HEK293T (cell line): ENCODE measurements at regions not wholly inside any gene's neighbourhood (a gene's known extent, or its start where the extent isn't known, plus 50 kb on each side); places are given as distances from the start of the nearest gene placed in this dataset.

Experiments used
- CTCF ChIA-PET: fragments of 350-600 bp; formaldehyde crosslinking; extraction: SDS; loops from one replicate; lab custom pipeline; 2021; ENCODE audit warnings: antibody characterized with exemption, inconsistent platforms; lab: Yijun Ruan, JAX
- POLR2A ChIA-PET: fragments of 350-600 bp; formaldehyde crosslinking; extraction: SDS; loops from one replicate; lab custom pipeline; 2020; ENCODE audit warnings: antibody characterized with exemption, inconsistent platforms; lab: Yijun Ruan, JAX
- DNase-seq: peaks from one replicate; pipeline ENCODE4 v3.0.0; 2012; ENCODE audit warnings: mixed read lengths; ENCODE audit errors: extremely low spot score
- ARNT ChIP-seq: fragments of 450-650 bp; IDR thresholded peaks from 2 replicates; pipeline ENCODE4 v1.6.1; 2017; ENCODE audit warnings: mild to moderate bottlenecking
- BHLHE40 ChIP-seq: fragments of 450-650 bp; IDR thresholded peaks from 2 replicates; pipeline ENCODE4 v1.6.1; 2016; ENCODE audit warnings: mild to moderate bottlenecking, moderate library complexity, borderline replicate concordance
- CTBP1 ChIP-seq: fragments of 450-650 bp; IDR thresholded peaks from 2 replicates; pipeline ENCODE4 v1.6.1; 2016; ENCODE audit warnings: borderline replicate concordance
- ELF4 ChIP-seq: fragments of 450-650 bp; IDR thresholded peaks from 2 replicates; pipeline ENCODE4 v1.6.1; 2017; ENCODE audit warnings: antibody characterized with exemption
- FOXA1 ChIP-seq: fragments of 450-650 bp; IDR thresholded peaks from 2 replicates; pipeline ENCODE4 v1.6.1; 2016; ENCODE audit warnings: mild to moderate bottlenecking
- FOXK2 ChIP-seq: fragments of 450-650 bp; IDR thresholded peaks from 2 replicates; pipeline ENCODE4 v1.6.1; 2016; ENCODE audit warnings: mild to moderate bottlenecking
- FOXM1 ChIP-seq: fragments of 450-650 bp; IDR thresholded peaks from 2 replicates; pipeline ENCODE4 v1.6.1; 2017; ENCODE audit warnings: mild to moderate bottlenecking, borderline replicate concordance
- HDGF ChIP-seq: fragments of 450-650 bp; IDR thresholded peaks from 2 replicates; pipeline ENCODE4 v1.6.1; 2017; ENCODE audit warnings: antibody characterized with exemption, borderline replicate concordance
- L3MBTL2 ChIP-seq: fragments of 450-650 bp; conservative IDR thresholded peaks from 2 replicates; pipeline ENCODE4 v1.6.1; 2016; ENCODE audit warnings: mild to moderate bottlenecking
- LEF1 ChIP-seq: fragments of 450-650 bp; IDR thresholded peaks from 2 replicates; pipeline ENCODE4 v1.6.1; 2017; ENCODE audit warnings: mild to moderate bottlenecking, borderline replicate concordance
- NFRKB ChIP-seq: fragments of 450-650 bp; IDR thresholded peaks from 2 replicates; pipeline ENCODE4 v1.6.1; 2016; ENCODE audit warnings: mild to moderate bottlenecking, moderate library complexity
- SP1 ChIP-seq: fragments of 450-650 bp; IDR thresholded peaks from 2 replicates; pipeline ENCODE4 v1.6.1; 2017
- SUZ12 ChIP-seq: fragments of 450-650 bp; IDR thresholded peaks from 2 replicates; pipeline ENCODE4 v1.6.1; 2016; ENCODE audit warnings: mild to moderate bottlenecking
- TARDBP ChIP-seq: fragments of 450-650 bp; IDR thresholded peaks from 2 replicates; pipeline ENCODE4 v1.6.1; 2016
- ZNF384 ChIP-seq: fragments of 450-650 bp; IDR thresholded peaks from 2 replicates; pipeline ENCODE4 v1.6.1; 2016
- TF ChIP-seq, protein P1 (sequence below): fragments of 450-650 bp; IDR thresholded peaks from 2 replicates; pipeline ENCODE4 v1.6.1; 2016

DNA sequence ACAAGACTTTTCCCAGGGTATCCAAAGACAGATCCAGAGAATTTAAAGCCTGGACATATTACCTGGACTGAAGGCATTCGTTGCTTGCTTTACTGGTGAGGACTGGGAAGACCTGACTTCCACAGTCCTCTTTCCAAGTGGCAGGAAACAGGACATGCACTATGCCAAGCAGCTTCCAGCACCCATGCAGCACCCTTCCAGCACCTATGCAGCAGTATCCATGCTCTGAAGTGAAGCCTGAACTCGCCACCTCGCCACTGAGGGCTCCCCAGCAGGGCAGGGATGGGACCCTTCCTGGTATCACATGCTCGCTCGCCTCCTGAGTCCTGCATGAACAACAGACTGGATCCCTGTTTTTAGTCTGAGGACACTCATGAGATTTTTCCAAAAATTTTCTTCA lies 189.9 kb upstream of the KLF14 start:
- ChIA-PET CTCF (interaction anchor here (0.7 kb wide), 1 partner anchor 9 kb away, joined by 3 read pairs; no protein-coding TSS in a partner anchor), POLR2A (no interaction called here)
- no peak for DNase-seq
- TF ChIP-seq ELF4 (no peak), SP1 (no peak), ZNF384 (no peak), FOXK2 (no peak), CTBP1 (no peak)
- TF ChIP-seq, protein P1, sequence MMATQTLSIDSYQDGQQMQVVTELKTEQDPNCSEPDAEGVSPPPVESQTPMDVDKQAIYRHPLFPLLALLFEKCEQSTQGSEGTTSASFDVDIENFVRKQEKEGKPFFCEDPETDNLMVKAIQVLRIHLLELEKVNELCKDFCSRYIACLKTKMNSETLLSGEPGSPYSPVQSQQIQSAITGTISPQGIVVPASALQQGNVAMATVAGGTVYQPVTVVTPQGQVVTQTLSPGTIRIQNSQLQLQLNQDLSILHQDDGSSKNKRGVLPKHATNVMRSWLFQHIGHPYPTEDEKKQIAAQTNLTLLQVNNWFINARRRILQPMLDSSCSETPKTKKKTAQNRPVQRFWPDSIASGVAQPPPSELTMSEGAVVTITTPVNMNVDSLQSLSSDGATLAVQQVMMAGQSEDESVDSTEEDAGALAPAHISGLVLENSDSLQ = no peak

DNA sequence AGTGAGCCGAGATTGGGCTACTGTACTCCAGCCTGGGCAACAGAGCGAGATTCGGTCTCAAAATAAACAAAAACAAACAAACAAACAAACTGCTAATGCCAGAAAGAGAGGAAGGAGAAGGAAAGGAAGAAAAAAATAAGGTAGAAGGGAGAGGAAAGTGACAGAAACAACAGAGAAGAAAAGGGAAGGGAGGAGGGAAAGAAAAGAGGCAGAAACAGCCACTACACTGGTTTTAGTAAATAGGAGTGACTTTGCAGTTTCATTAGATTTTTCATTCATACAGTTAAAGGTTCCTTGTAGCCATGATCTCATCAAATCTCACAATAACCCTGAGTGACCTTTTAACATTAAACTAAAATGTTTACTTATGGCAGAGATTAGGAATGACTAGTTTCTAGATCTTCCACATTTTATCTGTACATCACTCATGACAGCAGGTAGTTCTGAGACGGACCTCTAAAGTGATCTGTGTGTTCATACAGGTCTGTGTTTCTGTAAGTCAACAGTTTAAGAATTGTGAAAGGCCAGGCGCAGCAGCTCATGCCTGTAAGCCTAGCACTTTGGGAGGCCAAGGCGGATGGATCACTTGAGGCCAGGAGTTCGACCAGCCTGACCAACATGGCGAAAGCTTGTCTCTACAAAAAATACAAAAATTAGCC lies 191.3 kb upstream of the KLF14 start:
- ChIA-PET POLR2A (no interaction called here), CTCF (no interaction called here)
- no peak for TF ChIP-seq CTBP1
- TF ChIP-seq HDGF = no peak
- no peak for TF ChIP-seq FOXA1
- TF ChIP-seq ELF4 = no peak
- no peak for TF ChIP-seq L3MBTL2
- no peak for TF ChIP-seq TARDBP
- TF ChIP-seq, protein P1 = no peak
- TF ChIP-seq FOXK2 = no peak
- TF ChIP-seq SUZ12 = no peak
- no peak for DNase-seq

DNA sequence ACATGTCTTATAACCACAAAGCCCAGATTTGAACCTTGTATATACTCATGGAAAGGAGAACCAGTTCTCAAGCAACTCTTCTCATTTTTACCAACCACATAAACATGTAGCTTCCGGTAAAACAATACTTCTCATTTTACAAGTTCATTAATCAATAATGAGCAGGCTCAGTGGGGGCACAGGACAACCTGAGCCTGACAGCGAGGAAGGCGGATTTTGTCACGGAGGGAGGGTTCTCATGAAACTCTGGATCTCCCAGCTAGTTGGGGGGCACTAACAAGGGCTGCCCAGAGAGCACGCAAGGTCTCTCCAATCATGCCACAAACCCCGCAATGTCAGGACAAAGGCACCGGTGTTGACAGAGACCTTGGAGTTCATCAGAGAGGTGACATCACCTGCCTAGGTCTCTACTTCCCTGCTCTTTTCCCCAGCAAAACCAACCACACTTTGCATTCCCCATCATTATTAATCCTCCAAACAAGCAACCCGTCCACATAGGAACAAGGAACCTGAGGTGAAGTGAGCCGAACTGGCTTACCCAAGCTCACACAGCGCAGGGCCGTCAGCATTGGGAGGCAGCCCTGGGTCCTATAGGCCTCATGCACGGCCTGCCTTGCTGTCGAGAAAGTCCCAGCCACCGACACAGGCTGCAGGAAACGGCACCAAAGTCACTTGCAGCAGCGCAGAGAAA lies 192.1 kb upstream of the KLF14 start:
- ChIA-PET POLR2A (no interaction called here), CTCF (no interaction called here)
- TF ChIP-seq L3MBTL2 (no peak), FOXA1 (no peak), NFRKB (no peak), CTBP1 (no peak), FOXK2 (no peak), ZNF384 (no peak)
- DNase-seq = no peak

DNA sequence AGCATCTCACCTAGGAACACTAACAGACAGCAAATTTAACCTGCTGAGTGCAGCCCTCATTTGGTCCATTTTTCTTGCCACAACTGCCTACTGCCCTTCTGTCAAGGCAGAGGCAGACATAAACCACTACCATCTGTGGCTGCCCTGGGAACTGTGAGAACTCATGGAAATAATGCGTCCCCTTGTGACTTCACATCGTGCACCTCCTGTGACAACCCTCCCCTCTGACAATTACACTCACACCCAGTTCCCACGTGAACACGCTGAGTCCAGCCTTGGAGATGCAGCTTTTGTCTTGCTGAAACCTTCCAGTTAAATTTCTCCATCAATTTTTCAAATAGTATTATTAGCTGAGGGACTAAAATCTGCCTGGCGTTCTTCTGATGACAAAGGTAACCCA lies 193.1 kb upstream of the KLF14 start:
- no peak for DNase-seq
- POLR2A ChIA-PET = no interaction called here

DNA sequence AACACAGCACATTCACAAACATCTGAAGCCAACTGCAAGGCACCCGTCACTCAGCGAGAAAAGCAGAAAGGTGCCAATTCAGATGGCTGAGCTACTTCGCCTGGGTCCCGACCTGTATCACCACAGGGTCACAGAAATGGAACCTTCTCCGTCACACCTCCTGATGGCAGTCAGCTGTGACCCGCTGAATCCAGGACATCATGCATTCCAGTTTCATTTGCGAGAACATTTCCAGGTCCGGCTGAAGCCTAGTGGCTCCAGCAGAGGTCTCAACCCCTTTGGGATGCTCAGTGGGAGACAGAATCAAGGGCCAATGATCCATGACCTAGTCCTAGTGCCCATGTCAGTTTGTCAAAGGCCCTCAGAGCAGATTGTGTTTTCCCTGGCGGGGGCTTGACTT lies 193.6 kb upstream of the KLF14 start:
- no peak for TF ChIP-seq CTBP1
- no peak for TF ChIP-seq ELF4
- TF ChIP-seq FOXK2 = no peak
- TF ChIP-seq SUZ12 = no peak
- TF ChIP-seq LEF1 = no peak
- no peak for TF ChIP-seq HDGF
- TF ChIP-seq BHLHE40 = no peak
- TF ChIP-seq FOXM1 = no peak
- TF ChIP-seq ZNF384 = no peak
- no peak for TF ChIP-seq NFRKB
- TF ChIP-seq L3MBTL2 = no peak
- TF ChIP-seq FOXA1 = no peak
- TF ChIP-seq ARNT = no peak
- TF ChIP-seq TARDBP = no peak
- TF ChIP-seq SP1 = no peak
- TF ChIP-seq, protein P1 = no peak
- ChIA-PET POLR2A (no interaction called here), CTCF (no interaction called here)
- DNase-seq = no peak

More for the DNA sequence above, 193.1 kb upstream of the KLF14 start:
- no peak for TF ChIP-seq FOXM1
- no peak for TF ChIP-seq NFRKB
- no peak for TF ChIP-seq FOXK2
- no peak for TF ChIP-seq LEF1
- TF ChIP-seq FOXA1 = no peak
- no peak for TF ChIP-seq TARDBP
- TF ChIP-seq, protein P1 = no peak
- TF ChIP-seq CTBP1 = no peak
- no peak for TF ChIP-seq HDGF
- no peak for TF ChIP-seq ELF4
- no peak for TF ChIP-seq L3MBTL2
- no peak for TF ChIP-seq SP1
- no peak for TF ChIP-seq SUZ12
- no peak for TF ChIP-seq ARNT
- CTCF ChIA-PET = no interaction called here
